ENCODE measurements at regions not wholly inside any gene's neighbourhood (a gene's known extent, or its start where the extent isn't known, plus 50 kb on each side); places are given as distances from the start of the nearest gene placed in this dataset.
A peak's percentile ranks its signal among the peaks of the same experiment; 100 is the strongest.

GRCh38 chr1:168782559-168783116, 53.6 kb upstream of the DPT start:
- Histone ChIP-seq H3K27ac (no peak overlapping the region), H3K27me3 (no peaks in the 10 kb centered on the region), H3K4me3 (no peak overlapping the region), H3K4me1 (no peaks in the 10 kb centered on the region), H3K36me3 (no peaks in the 10 kb centered on the region), H3K9me3 (no peaks in the 10 kb centered on the region)
- DNase-seq (ENCODE audit: extremely low spot score in 2 of 2): no peak
- intact Hi-C loops (cut with DNase I): no loop called here
- TF ChIP-seq, protein P1, sequence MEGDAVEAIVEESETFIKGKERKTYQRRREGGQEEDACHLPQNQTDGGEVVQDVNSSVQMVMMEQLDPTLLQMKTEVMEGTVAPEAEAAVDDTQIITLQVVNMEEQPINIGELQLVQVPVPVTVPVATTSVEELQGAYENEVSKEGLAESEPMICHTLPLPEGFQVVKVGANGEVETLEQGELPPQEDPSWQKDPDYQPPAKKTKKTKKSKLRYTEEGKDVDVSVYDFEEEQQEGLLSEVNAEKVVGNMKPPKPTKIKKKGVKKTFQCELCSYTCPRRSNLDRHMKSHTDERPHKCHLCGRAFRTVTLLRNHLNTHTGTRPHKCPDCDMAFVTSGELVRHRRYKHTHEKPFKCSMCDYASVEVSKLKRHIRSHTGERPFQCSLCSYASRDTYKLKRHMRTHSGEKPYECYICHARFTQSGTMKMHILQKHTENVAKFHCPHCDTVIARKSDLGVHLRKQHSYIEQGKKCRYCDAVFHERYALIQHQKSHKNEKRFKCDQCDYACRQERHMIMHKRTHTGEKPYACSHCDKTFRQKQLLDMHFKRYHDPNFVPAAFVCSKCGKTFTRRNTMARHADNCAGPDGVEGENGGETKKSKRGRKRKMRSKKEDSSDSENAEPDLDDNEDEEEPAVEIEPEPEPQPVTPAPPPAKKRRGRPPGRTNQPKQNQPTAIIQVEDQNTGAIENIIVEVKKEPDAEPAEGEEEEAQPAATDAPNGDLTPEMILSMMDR (IDR thresholded peaks at IDR 0.05): no peak
- TF ChIP-seq POLR2A (IDR thresholded peaks at IDR 0.05) (no peak), POLR2AphosphoS5 (IDR thresholded peaks at IDR 0.05; ENCODE audit: insufficient read depth in 1 of 2, low read depth in 1 of 2) (no peak)

- intact Hi-C loops (cut with DNase I): no loop called here
- Histone ChIP-seq H3K27me3 (no peaks in the 10 kb centered on the region), H3K27ac (no peak overlapping the region), H3K4me3 (no peak overlapping the region), H3K4me1 (no peaks in the 10 kb centered on the region), H3K9me3 (no peaks in the 10 kb centered on the region), H3K36me3 (no peaks in the 10 kb centered on the region)
- no peak for DNase-seq (ENCODE audit: extremely low spot score in 2 of 2)
- TF ChIP-seq, protein P1 (IDR thresholded peaks at IDR 0.05): no peak
- peak in 1 of 2 donors; percentile 31 for TF ChIP-seq POLR2AphosphoS5 (IDR thresholded peaks at IDR 0.05; ENCODE audit: insufficient read depth in 1 of 2, low read depth in 1 of 2)
These were observed 54.6 kb upstream of the DPT start for GRCh38 chr1:168783458-168784210.

- intact Hi-C loops (cut with DNase I): no loop called here
- Histone ChIP-seq H3K9me3 (no peaks in the 10 kb centered on the region), H3K4me3 (no peak overlapping the region), H3K27ac (no peak overlapping the region), H3K36me3 (no peaks in the 10 kb centered on the region), H3K4me1 (no peaks in the 10 kb centered on the region), H3K27me3 (no peaks in the 10 kb centered on the region)
- no peak for DNase-seq (ENCODE audit: extremely low spot score in 2 of 2)
- TF ChIP-seq POLR2AphosphoS5 (IDR thresholded peaks at IDR 0.05; ENCODE audit: insufficient read depth in 1 of 2, low read depth in 1 of 2): no peak
- TF ChIP-seq POLR2A (IDR thresholded peaks at IDR 0.05): no peak
- TF ChIP-seq, protein P1 (IDR thresholded peaks at IDR 0.05): no peak
These were observed 57.7 kb upstream of the DPT start for GRCh38 chr1:168786476-168787330.

- no peaks in the 10 kb centered on the region for H3K9me3 ChIP-seq
- H3K27me3 ChIP-seq: no peaks in the 10 kb centered on the region
- H3K4me1 ChIP-seq: no peaks in the 10 kb centered on the region
- no peak for DNase-seq (ENCODE audit: extremely low spot score in 2 of 2)
- no peak overlapping the region for H3K4me3 ChIP-seq
- TF ChIP-seq, protein P1 (IDR thresholded peaks at IDR 0.05): no peak
- no peaks in the 10 kb centered on the region for H3K36me3 ChIP-seq
- no peak overlapping the region for H3K27ac ChIP-seq
- intact Hi-C loops (cut with DNase I): no loop called here
These were observed 59.3 kb upstream of the DPT start for GRCh38 chr1:168788258-168788657.
